ENCODE measurements at regions not wholly inside any gene's neighbourhood (a gene's known extent, or its start where the extent isn't known, plus 50 kb on each side); places are given as distances from the start of the nearest gene placed in this dataset.

DNA sequence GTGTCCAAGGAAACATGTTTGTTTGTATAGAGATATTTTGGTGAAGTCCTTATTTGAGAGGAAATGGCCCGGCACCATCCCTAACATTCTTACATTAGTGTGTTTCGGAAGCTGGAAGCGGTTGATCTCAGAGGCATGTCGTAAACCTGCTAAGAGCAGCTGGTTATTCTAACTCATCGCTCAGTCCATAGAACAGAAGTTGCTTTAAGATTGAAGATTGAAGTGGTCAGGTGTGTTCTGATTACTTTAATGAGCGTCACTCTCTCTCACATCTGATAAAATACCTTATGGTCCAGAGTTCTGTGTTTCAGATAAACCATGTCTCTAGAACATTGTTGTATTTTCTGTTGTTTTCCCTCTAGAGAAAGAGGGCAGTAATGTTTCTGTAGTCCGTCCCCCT is 60.2 kb upstream of the FLT1 start:
- no peak for TF ChIP-seq EZH2 (IDR thresholded peaks at IDR 0.05; ENCODE audit: insufficient read depth, poor library complexity, severe bottlenecking)
- TF ChIP-seq EZH2phosphoT487 (IDR thresholded peaks at IDR 0.05; ENCODE audit: insufficient read depth, low read depth) = no peak
